ENCODE measurements at regions not wholly inside any gene's neighbourhood (a gene's known extent, or its start where the extent isn't known, plus 50 kb on each side); places are given as distances from the start of the nearest gene placed in this dataset.
"Not testable (repeated sequence)": the region's sequence is repeated elsewhere in the genome, so short reads cannot be mapped to it uniquely, and the experiment has no call there.

GRCh38 chr9:23006127-23006526 is 559.5 kb downstream of the DMRTA1 start:
- DNase-seq, result no peak

DNA sequence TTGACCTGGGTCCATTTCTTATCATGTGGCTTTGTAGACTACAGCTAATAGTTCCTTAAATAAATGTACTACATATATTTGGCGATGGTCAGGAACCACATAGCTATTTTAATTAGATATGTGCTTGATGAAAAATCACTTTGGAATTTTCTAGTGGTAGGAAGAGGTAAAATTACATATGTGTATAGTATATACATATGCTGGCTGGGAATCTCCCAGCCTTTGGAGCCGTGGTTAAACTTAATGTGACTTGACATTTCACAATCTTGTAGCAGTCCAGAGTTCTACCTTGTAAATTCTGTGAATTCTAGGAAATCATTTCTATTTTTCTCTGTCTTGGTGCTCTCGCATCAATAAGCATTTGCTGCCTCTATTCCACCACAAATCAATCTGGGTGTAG is 565.0 kb downstream of the DMRTA1 start:
- peak; percentile 83 for DNase-seq

GRCh38 chr9:23015557-23015956 is 568.9 kb downstream of the DMRTA1 start:
- no peak for DNase-seq

DNA sequence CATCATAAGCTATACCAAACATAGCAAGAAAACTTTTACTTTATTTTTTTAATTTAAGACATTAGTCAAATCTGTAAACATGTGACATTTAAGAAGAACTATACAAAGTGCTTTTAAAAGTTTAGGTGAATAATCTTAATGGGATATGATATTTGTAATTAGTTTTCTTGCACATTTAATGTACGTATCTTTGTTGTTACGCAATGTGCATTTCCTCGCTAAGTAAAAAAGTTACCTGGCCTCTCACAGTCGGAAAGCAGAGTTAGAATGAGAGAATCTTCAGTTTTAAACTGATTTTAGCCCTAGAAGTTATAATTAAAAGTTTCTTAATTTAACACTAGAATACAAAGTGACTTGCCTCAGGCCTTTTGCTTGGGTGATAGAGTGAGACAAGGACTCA is 589.8 kb downstream of the DMRTA1 start:
- DNase-seq, result no peak

DNA sequence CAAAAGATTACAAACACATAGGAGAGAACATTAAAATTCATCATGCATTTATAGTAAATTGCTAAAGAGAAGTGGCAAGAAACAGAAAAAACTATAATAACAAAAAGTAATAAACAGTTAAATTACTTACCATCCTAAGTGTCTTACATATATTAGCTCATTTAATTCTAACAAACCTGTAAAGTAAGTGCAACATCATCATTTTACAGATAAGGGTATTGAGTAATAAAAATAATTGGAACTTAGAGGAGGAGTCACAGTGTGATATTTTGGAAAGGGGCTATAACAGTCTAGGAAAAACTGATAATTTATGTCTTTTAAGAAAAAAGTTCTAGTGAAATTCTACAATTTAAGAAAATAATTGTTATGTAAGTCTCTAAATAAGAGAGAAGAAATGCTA is 592.8 kb downstream of the DMRTA1 start:
- no peak for DNase-seq

DNA sequence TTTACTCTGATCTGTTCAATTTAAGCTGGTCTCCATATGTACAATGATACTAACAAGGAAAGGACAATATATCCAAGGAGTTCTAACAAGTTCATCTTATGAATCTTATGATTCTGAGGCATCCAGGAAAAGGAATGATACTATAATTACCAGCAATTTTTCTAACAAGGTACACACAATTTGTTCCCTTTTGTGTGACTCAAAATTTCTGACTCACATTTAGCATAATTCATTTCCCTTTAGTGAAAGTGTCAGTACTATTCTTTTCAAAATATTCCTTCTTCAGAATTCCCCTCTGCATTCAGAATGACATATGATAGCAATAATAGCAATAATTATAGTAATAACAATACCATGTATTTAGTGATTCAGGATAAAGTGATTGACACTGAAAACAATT is 594.8 kb downstream of the DMRTA1 start:
- no peak for DNase-seq

GRCh38 chr9:23044549-23044948 is 597.9 kb downstream of the DMRTA1 start:
- peak; percentile 31 for DNase-seq

DNA sequence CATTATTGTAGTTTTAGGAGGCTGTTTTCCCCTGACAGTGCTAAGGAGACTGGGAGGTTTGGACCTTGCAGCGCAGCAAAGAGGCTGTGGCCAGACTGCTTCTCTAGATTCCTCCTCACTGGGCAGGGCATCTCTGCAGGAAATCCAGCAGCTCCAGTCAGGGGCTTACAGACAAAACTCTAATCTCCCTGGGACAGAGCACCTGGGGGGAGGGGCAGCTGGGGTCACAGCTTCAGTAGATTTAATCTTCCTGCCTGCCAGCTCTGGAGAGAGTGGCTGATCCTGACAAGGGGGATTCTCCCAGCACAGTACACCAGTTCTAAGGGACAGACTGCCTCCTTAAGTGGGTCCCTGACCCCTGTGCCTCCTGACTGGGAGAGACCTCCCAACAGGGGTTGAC is 599.4 kb downstream of the DMRTA1 start:
- not testable (repeated sequence) for DNase-seq

- no peak for DNase-seq
Measured at GRCh38 chr9:23050548-23050947, 603.9 kb downstream of the DMRTA1 start.

DNA sequence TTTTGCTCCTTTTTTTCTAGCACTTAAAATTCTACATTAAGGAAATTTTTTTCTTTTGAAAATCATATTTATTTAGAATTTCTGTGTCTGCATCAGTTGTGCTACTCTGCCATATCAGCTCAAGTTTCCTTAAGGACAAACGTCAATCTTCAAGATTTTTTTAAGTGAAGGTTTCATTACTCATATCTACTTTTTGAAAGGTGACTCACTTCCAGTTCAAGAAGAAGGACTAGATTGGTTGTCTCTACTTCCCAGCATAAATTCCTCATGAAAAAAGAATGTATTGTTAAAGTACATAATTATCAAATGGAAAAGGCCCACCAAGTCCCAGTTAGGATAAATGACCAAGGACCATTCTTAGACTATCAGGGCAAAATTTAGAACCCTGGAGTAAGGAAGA is 626.5 kb downstream of the DMRTA1 start:
- DNase-seq, result no peak

DNA sequence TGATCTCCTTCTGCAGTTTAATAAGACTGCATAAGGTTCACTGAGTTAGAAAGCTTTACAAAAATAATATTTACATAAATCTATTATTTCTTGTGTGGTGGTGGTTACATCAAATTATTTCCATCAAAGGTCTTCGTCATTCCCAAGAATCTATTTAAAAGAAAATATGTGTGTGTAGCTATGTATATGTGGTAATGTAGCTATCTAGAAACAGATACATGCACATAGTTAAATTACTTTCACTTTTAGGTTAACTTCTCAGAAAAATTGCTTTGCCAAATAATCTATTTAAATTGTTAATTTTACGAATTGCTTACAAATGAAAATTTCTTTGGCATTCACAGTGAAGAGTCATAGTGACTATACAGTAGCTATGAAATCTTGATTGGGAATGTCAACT is 633.2 kb downstream of the DMRTA1 start:
- DNase-seq, result no peak

- no peak for DNase-seq
Measured at GRCh38 chr9:23081377-23081776, 634.8 kb downstream of the DMRTA1 start.

DNA sequence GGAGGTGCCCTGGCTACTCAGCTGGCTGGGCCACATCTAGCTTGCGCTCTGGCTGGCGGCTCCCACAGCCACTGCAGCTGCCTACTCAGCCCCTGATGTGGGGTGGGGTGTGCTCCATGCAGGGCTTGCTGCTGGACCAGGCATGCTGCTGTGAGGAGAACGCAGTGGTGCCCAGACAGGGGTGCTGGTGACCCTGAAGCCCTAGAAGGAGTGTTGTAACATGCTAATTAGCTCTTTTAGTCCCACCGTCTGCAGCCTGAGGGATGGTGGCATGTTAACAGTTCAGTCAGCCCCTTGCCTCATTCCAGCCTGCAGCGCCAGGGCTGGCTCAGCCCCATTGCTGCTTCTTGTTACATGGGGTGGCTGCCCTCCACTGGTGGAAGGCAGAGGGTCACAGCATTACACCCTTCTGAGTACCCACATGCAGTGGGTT is 642.3 kb downstream of the DMRTA1 start:
- peak; percentile 11 for DNase-seq

- DNase-seq, result peak; percentile 92
Measured at GRCh38 chr9:23117616-23118015, 671.0 kb downstream of the DMRTA1 start.

GRCh38 chr9:23120630-23121029 is 674.0 kb downstream of the DMRTA1 start:
- no peak for DNase-seq

GRCh38 chr9:23123048-23123632 is 676.5 kb downstream of the DMRTA1 start:
- DNase-seq, result peak; percentile 32

- DNase-seq, result no peak
Measured at GRCh38 chr9:23145467-23145866, 680.6 kb downstream of the ELAVL2 start.

DNA sequence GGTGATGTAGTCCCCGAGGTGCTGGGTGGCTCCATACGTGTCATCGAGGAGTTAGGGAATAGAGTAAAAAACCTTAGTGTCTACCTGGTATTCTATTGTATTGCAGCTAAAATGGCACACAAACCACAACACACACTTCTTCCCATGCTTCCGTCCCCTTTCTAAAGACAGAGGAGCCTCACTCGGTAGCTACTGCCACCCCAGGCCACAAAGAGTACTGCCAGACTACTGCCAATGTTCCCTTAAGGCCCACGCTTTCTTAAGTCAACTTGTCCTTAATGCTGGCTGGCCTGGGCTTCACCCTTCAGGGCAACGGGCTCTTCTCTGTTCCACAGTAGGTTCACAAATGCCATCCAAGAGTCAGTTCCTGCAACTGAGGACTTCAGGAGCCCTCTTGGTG is 673.0 kb downstream of the ELAVL2 start:
- no peak for DNase-seq

DNA sequence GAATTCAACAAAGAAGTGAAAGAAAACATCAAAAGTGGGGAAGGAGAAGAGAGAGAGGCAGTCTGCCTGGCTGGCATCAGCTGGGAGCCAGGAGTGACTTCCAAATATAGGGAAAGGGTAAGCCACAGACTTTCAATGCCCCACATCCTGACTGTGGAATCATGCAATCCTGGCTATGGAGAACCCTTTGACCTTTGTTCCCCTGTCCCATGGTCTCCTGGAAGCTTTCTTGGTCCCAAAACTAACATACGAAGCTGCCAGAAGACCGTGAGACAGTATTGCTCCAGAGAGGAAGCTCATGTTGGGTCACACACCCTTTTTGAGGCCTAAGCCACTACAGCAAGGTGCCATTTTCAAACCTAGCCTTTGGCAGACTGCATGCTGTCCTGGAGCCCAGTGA is 665.5 kb downstream of the ELAVL2 start:
- DNase-seq, result no peak

DNA sequence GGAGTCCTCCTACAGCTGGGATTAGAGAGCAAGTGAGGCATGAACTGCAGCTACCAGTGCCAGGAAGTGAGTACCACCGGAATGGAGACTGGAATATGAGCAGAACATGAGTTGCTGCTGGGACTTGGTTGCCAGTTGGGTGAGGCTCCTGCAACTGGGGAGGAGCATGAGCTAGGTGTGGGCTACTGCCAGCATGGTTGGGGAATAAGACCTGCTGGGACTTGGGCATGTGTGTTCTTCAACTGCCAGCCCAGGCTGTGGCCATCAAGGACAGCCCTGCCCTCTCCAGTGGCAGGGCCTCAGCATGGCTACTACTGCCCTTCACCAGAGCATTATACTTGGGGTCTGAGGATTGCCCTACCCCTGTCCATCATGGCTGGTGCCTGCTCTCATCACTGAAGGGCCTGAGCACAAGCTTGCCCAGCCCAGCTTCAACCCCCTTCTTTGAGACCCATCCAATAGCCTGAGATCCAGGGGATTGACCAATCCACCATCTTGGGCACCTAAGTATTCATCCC is 665.0 kb downstream of the ELAVL2 start:
- DNase-seq, result no peak

DNA sequence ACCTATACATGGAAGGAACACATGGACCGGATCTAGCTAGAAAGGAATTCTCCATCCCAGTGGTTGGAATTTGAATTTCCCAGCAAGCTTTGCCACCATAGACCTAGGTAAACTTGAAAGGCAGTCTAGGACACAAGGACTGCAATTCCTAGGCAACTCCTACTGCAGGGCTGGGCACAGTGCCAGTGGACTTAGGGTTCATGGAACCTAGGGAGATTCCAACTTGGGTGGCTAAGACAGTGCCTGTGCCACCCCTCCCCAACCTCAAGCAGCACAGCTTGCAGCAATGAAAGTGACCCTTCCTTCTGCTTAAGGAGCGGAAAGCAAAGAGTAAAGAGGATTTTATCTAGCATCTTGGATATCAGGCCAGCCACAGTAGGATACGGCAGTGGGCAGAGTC is 663.3 kb downstream of the ELAVL2 start:
- DNase-seq, result no peak

DNA sequence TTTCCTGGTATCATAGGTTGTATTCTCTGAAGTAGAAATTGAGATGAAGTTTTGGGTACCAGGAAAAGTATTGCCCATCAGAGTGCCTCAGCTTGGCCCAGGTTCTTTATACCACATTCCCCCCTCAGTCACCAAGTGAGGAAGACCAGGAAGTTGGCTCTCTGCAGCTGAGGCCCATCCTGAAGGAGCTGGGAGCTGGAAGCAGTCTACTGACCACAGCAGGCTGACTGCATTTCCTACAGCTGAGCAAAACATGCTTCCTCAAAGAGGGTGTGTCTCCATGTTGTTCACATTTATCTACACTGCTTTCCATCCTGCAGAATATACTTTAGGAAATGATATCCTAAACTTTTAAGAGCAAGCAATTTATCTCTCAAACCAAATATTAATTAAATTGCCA is 654.6 kb downstream of the ELAVL2 start:
- no peak for DNase-seq

DNA sequence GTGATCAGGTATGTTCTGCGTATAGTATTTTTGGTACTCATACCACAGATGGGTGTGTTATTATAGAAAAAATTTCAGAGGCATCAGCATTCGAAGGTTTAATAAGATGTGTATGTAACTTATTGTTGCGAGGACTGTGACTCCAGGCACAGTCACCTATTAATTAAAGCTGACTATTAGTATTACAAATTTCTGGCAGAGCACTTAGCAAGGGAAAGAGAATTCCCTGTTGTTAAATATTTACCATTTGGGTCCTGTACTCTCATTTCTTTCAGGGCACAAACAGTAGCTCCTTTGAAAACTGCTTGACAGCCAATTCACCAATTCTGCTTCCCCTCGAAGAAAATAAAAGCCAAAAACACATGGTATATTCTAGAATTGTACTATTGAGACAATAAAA is 653.8 kb downstream of the ELAVL2 start:
- DNase-seq, result no peak

DNA sequence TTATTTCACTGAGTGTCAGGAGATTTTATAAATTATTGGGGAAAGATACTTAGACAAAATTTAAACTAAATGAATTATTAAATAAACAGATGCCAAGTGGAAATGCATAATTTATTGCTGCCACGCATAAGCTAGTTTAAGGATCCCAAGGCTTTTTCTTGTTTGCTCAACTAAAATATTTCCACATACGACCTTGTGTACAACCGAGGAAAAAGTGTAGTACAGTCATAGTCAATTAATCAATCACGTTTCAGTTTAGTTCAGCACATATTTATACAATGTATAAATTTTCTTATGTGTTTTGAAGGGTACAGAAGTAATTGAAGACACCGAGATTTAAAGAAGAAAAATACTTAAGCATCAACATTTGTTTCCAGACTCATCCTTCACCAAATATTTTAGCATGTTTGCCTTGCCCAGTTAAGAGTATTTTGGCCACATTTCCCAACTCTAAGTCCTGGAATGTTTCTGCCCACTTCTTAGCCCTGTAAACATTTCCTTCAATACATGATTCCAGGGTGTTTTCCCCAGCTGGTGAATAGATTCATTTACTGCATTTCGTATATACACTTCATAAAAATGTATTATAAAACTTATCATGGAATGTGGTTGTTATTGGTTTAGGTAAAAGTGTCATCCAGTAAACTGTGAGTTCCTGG is 652.9 kb downstream of the ELAVL2 start:
- DNase-seq, result no peak

DNA sequence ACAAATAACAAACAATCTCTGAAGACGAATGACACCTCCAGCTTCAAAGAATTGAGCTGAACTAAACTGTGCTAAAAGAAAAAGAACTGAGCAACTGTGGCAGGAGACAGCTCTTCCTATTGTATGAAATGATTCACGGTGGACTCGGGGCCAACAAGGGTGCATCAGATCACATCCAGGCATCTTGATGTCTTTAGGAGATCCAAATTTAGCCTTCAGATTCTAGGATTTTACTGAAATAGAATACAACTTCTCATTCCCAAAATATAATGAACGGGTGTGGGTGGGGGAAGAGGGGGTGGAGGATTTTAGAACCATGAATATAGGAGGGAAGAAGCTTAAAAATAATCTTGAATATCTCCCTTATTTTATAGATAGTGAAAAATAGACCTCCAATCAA is 631.8 kb downstream of the ELAVL2 start:
- no peak for DNase-seq
